MM.1S (cell line): ENCODE measurements at regions not wholly inside any gene's neighbourhood (a gene's known extent, or its start where the extent isn't known, plus 50 kb on each side); places are given as distances from the start of the nearest gene placed in this dataset.

Source experiments
- DNase-seq: peaks from one replicate; pipeline ENCODE4 v3.0.0-alpha.2; 2015
- H2AFZ ChIP-seq: fragments of 300-600 bp; sonication (generic); 2 replicates; pipeline ENCODE4 v1.6.0; 2016; ENCODE audit warnings: antibody characterized with exemption, low read length
- H3F3A ChIP-seq: fragments of 300-600 bp; sonication (generic); 2 replicates; pipeline ENCODE4 v1.6.1; 2016; ENCODE audit warnings: mild to moderate bottlenecking, antibody characterized with exemption, low read length, moderate library complexity, mixed read lengths; ENCODE audit not compliant: insufficient read depth
- H3K27ac ChIP-seq: fragments of 300-600 bp; sonication (generic); 2 replicates; pipeline ENCODE4 v1.5.1; 2016; ENCODE audit warnings: mild to moderate bottlenecking, low read length
- H3K27me3 ChIP-seq: fragments of 300-600 bp; sonication (generic); replicated peaks from 2 replicates; pipeline ENCODE4 v1.6.0; 2016; ENCODE audit warnings: low read length; ENCODE audit not compliant: insufficient read depth
- H3K36me3 ChIP-seq: fragments of 300-600 bp; sonication (generic); replicated peaks from 2 replicates; pipeline ENCODE4 v1.6.1; 2016; ENCODE audit warnings: mild to moderate bottlenecking, low read length, mixed read lengths; ENCODE audit not compliant: insufficient read depth
- H3K4me1 ChIP-seq: fragments of 300-600 bp; sonication (generic); 2 replicates; pipeline ENCODE4 v1.6.1; 2016; ENCODE audit warnings: low read length, mixed read lengths
- H3K4me2 ChIP-seq: fragments of 300-600 bp; sonication (generic); 2 replicates; pipeline ENCODE4 v1.6.0; 2016; ENCODE audit warnings: low read depth, low read length
- H3K4me3 ChIP-seq: fragments of 300-600 bp; sonication (generic); 2 replicates; pipeline ENCODE4 v1.5.1; 2016; ENCODE audit warnings: low read length, mixed read lengths
- H3K79me2 ChIP-seq: fragments of 300-600 bp; sonication (generic); 2 replicates; pipeline ENCODE4 v1.6.1; 2016; ENCODE audit warnings: mixed run types, low read length, mixed read lengths
- H3K9ac ChIP-seq: fragments of 300-600 bp; sonication (generic); 2 replicates; pipeline ENCODE4 v1.6.1; 2016; ENCODE audit warnings: low read length, mixed read lengths
- H3K9me2 ChIP-seq: fragments of 300-600 bp; sonication (generic); replicated peaks from 2 replicates; pipeline ENCODE4 v1.6.1; 2016; ENCODE audit warnings: mild to moderate bottlenecking, low read length, mixed read lengths; ENCODE audit not compliant: insufficient read depth
- H3K9me3 ChIP-seq: fragments of 300-600 bp; sonication (generic); replicated peaks from 2 replicates; pipeline ENCODE4 v1.6.1; 2016; ENCODE audit warnings: mild to moderate bottlenecking, low read length, mixed read lengths; ENCODE audit not compliant: insufficient read depth
- H4K20me1 ChIP-seq: fragments of 300-600 bp; sonication (generic); 2 replicates; pipeline ENCODE4 v1.6.1; 2016; ENCODE audit warnings: mild to moderate bottlenecking, low read length, moderate library complexity, mixed read lengths; ENCODE audit not compliant: insufficient read depth
- CTCF ChIP-seq: fragments of 300-600 bp; sonication (generic); IDR thresholded peaks from 2 replicates; pipeline ENCODE4 v1.5.1; 2016; ENCODE audit warnings: antibody characterized with exemption, low read length, mixed read lengths
- EZH2 ChIP-seq: fragments of 300-600 bp; sonication (generic); optimal IDR thresholded peaks from 2 replicates; pipeline ENCODE3; 2017; ENCODE audit warnings: low read depth, mild to moderate bottlenecking, antibody characterized with exemption, low read length, mixed read lengths
- EZH2phosphoT487 ChIP-seq: fragments of 300-600 bp; sonication (generic); IDR thresholded peaks from 2 replicates; pipeline ENCODE4 v1.6.1; 2018; ENCODE audit warnings: antibody characterized with exemption, low read length

GRCh38 chr10:57169597-57169996 lies 808.5 kb upstream of the ZWINT start:
- Histone ChIP-seq H3F3A (no peaks in the 10 kb centered on the region), H3K27ac (no peak overlapping the region), H2AFZ (no peak overlapping the region), H3K4me1 (no peaks in the 10 kb centered on the region), H3K36me3 (no peaks in the 10 kb centered on the region), H3K9me2 (no peaks in the 10 kb centered on the region), H3K79me2 (no peaks in the 10 kb centered on the region), H3K27me3 (no peaks in the 10 kb centered on the region), H3K4me3 (no peak overlapping the region), H3K9me3 (no peaks in the 10 kb centered on the region), H3K9ac (no peak overlapping the region), H4K20me1 (no peaks in the 10 kb centered on the region), H3K4me2 (no peak overlapping the region)
- no peak for DNase-seq
- no peak for TF ChIP-seq EZH2
- TF ChIP-seq EZH2phosphoT487: no peak
- TF ChIP-seq CTCF: no peak

- Histone ChIP-seq H3K79me2 (no peaks in the 10 kb centered on the region), H3K4me3 (no peak overlapping the region), H3K27ac (no peak overlapping the region), H3K9ac (no peak overlapping the region), H3K36me3 (no peaks in the 10 kb centered on the region), H2AFZ (no peak overlapping the region), H3K9me3 (no peaks in the 10 kb centered on the region), H3K4me2 (no peak overlapping the region), H3K4me1 (no peaks in the 10 kb centered on the region), H3K9me2 (no peaks in the 10 kb centered on the region), H3F3A (no peaks in the 10 kb centered on the region), H4K20me1 (no peaks in the 10 kb centered on the region), H3K27me3 (no peaks in the 10 kb centered on the region)
- DNase-seq: no peak
- TF ChIP-seq CTCF (no peak), EZH2phosphoT487 (no peak), EZH2 (no peak)
Measured at GRCh38 chr10:57168611-57169240, 807.7 kb upstream of the ZWINT start.

GRCh38 chr10:57165671-57166070 lies 804.6 kb upstream of the ZWINT start:
- Histone ChIP-seq H3F3A (no peaks in the 10 kb centered on the region), H3K4me1 (no peaks in the 10 kb centered on the region), H2AFZ (no peak overlapping the region), H3K27ac (no peak overlapping the region), H3K9me2 (no peaks in the 10 kb centered on the region), H3K27me3 (no peaks in the 10 kb centered on the region), H3K9ac (no peak overlapping the region), H4K20me1 (no peaks in the 10 kb centered on the region), H3K79me2 (no peaks in the 10 kb centered on the region), H3K9me3 (no peaks in the 10 kb centered on the region), H3K36me3 (no peaks in the 10 kb centered on the region), H3K4me3 (no peak overlapping the region), H3K4me2 (no peak overlapping the region)
- no peak for DNase-seq
- TF ChIP-seq EZH2phosphoT487 (no peak), CTCF (no peak), EZH2 (no peak)
